Transverse colon (tissue), 4 donors: ENCODE measurements at regions not wholly inside any gene's neighbourhood (a gene's known extent, or its start where the extent isn't known, plus 50 kb on each side); places are given as distances from the start of the nearest gene placed in this dataset.

Source experiments
- CTCF ChIP-seq, 5 experiments: fragments of 200-600 bp in 3 of 5; fragments of 450-650 bp in 2 of 5; sonication (generic) in 3 of 5; IDR thresholded peaks; 1 replicate in 2 of 5; 2 replicates in 3 of 5; pipeline ENCODE4 v1.5.1; 2016 to 2017; ENCODE audit warnings: antibody characterized with exemption in 5 of 5, inconsistent platforms in 3 of 5, mild to moderate bottlenecking in 2 of 5, moderate library complexity in 1 of 5
- POLR2AphosphoS5 ChIP-seq, 3 donors: sonication (generic); formaldehyde crosslinking; IDR thresholded peaks; one replicate each; pipeline ENCODE4 v1.6.1; 2016; ENCODE audit warnings: antibody characterized with exemption in 3 of 3

GRCh38 chr7:82527851-82528250 is 84.3 kb upstream of the CACNA2D1 start:
- TF ChIP-seq CTCF (IDR thresholded peaks at IDR 0.05) (no peak), POLR2AphosphoS5 (IDR thresholded peaks at IDR 0.05) (no peak)
